HepG2 (cell line): ENCODE measurements at regions not wholly inside any gene's neighbourhood (a gene's known extent, or its start where the extent isn't known, plus 50 kb on each side); places are given as distances from the start of the nearest gene placed in this dataset.
A peak's percentile ranks its signal among the peaks of the same experiment; 100 is the strongest.

Experiments
- ATAC-seq: fragments of 200-7000 bp; cut with Tn5 transposase; 3 replicates; pipeline ENCODE4 v1.9.1; 2020; ENCODE audit warnings: mild to moderate bottlenecking, moderate library complexity
- BruUV-seq: library from RNA; stranded (reverse); fragments of 400-500 nt; replicated peaks from 2 replicates; lab custom pipeline; 2021; lab: Mats Ljungman, UMichigan
- CTCF ChIA-PET: fragments of 300-600 bp; formaldehyde crosslinking; extraction: SDS; loops from one replicate; lab custom pipeline; 2021; ENCODE audit warnings: low total read pairs, inconsistent platforms, low intra/inter-chr PET ratio; lab: Yijun Ruan, JAX
- POLR2A ChIA-PET: fragments of 350-600 bp; sonication (Branson Sonifier 250); formaldehyde crosslinking; loops from one replicate; lab custom pipeline; 2020; ENCODE audit warnings: antibody characterized with exemption, inconsistent platforms; lab: Yijun Ruan, JAX
- DNase-seq: peaks from one replicate; pipeline ENCODE4 v3.0.0-alpha.2; 2015; ENCODE audit warnings: low spot score
- FAIRE-seq: peaks from 3 replicates; lab custom pipeline; 2011; peaks lifted over from hg19 to GRCh38; lab: Jason Lieb, UNC
- H2AFZ ChIP-seq: one replicate; pipeline ENCODE4 v1.6.1; 2011; ENCODE audit warnings: low read length, inconsistent platforms
- H3K27ac ChIP-seq: fragments of 300-600 bp; 3 replicates; pipeline ENCODE4 v1.8.0; 2011; ENCODE audit warnings: mixed run types, mild to moderate bottlenecking, mixed read lengths, low read length, inconsistent platforms; ENCODE audit not compliant: insufficient read depth; ENCODE audit errors: extremely low read length
- H3K27me3 ChIP-seq, 2 experiments: fragments of 200-600 bp in 1 of 2; 2 replicates in 1 of 2; 3 replicates in 1 of 2; pipeline versions ENCODE4 v1.6.0 to v1.8.0; 2011; ENCODE audit warnings: low read length in 2 of 2, mild to moderate bottlenecking in 2 of 2, moderate library complexity in 2 of 2, inconsistent platforms in 1 of 2; ENCODE audit not compliant: insufficient read depth in 2 of 2, control insufficient read depth in 1 of 2
- H3K36me3 ChIP-seq, 2 experiments: fragments of 200-600 bp in 1 of 2; replicated peaks in 1 of 2; 2 replicates in 1 of 2; 3 replicates in 1 of 2; pipeline versions ENCODE4 v1.5.1 to v1.8.0; 2011; ENCODE audit warnings: low read length in 2 of 2, inconsistent platforms in 1 of 2; ENCODE audit not compliant: insufficient read depth in 2 of 2, control insufficient read depth in 1 of 2
- H3K4me1 ChIP-seq: 2 replicates; pipeline ENCODE4 v1.5.1; 2012; ENCODE audit warnings: low read length, inconsistent platforms; ENCODE audit not compliant: insufficient read depth
- H3K4me2 ChIP-seq: 2 replicates; pipeline ENCODE4 v1.6.0; 2011; ENCODE audit warnings: low read depth, low read length, inconsistent platforms
- H3K4me3 ChIP-seq, 3 experiments: fragments of 200-600 bp in 1 of 3; sonication (generic), shearing (Covaris generic) in 1 of 3; replicated peaks in 1 of 3; 2 replicates each; pipeline ENCODE4 v1.5.1; 2011 to 2016; ENCODE audit warnings: low read length in 3 of 3, inconsistent platforms in 2 of 3, low read depth in 2 of 3, mild to moderate bottlenecking in 2 of 3, control low read depth in 1 of 3, mixed read lengths in 1 of 3; ENCODE audit not compliant: insufficient read depth in 1 of 3
- H3K79me2 ChIP-seq: one replicate; pipeline ENCODE4 v1.6.1; 2011; ENCODE audit warnings: low read length, inconsistent platforms; ENCODE audit not compliant: insufficient read depth
- H3K9ac ChIP-seq: 2 replicates; pipeline ENCODE4 v1.6.0; 2011; ENCODE audit warnings: mild to moderate bottlenecking, low read depth, low read length, inconsistent platforms; ENCODE audit not compliant: insufficient read depth
- H3K9me3 ChIP-seq: 2 replicates; pipeline ENCODE4 v1.5.1; 2012; ENCODE audit warnings: mild to moderate bottlenecking, low read length
- H4K20me1 ChIP-seq: 2 replicates; pipeline ENCODE4 v1.6.0; 2011; ENCODE audit warnings: inconsistent platforms, mild to moderate bottlenecking, low read length, moderate library complexity; ENCODE audit not compliant: insufficient read depth
- CHD4 ChIP-seq: fragments of 200-600 bp; sonication (generic); IDR thresholded peaks from 2 replicates; pipeline ENCODE4 v1.7.0; 2017; ENCODE audit warnings: mild to moderate bottlenecking, low read length, borderline replicate concordance
- CREB1 ChIP-seq, 2 experiments: fragments of 450-650 bp in 1 of 2; IDR thresholded peaks; 2 replicates each; pipeline ENCODE4 v1.6.1; 2016 to 2017; ENCODE audit warnings: control low read depth in 1 of 2, mild to moderate bottlenecking in 1 of 2, missing compliant biosample characterization in 1 of 2, missing genetic modification characterization in 1 of 2
- DNMT1 ChIP-seq: sonication (generic); formaldehyde crosslinking; IDR thresholded peaks from 2 replicates; pipeline ENCODE4 v1.5.1; 2020; ENCODE audit warnings: mild to moderate bottlenecking, missing genetic modification reagents
- ELF3 ChIP-seq: IDR thresholded peaks from 2 replicates; pipeline ENCODE4 v1.6.1; 2016; ENCODE audit warnings: missing genetic modification reagents, missing compliant biosample characterization
- ELF4 ChIP-seq: sonication (generic); formaldehyde crosslinking; IDR thresholded peaks from 2 replicates; pipeline ENCODE4 v1.5.0; 2020; ENCODE audit warnings: missing genetic modification reagents, mild to moderate bottlenecking, moderate library complexity, borderline replicate concordance
- GABPB1 ChIP-seq: IDR thresholded peaks from 2 replicates; pipeline ENCODE4 v1.6.1; 2016; ENCODE audit warnings: mild to moderate bottlenecking, missing genetic modification reagents, moderate library complexity, missing compliant biosample characterization
- GMEB2 ChIP-seq: IDR thresholded peaks from 2 replicates; pipeline ENCODE4 v1.6.1; 2016; ENCODE audit warnings: missing biosample characterization, missing genetic modification reagents, low read depth
- GRHL1 ChIP-seq: sonication (generic); formaldehyde crosslinking; conservative IDR thresholded peaks from 2 replicates; pipeline ENCODE4 v1.8.0; 2022; ENCODE audit warnings: missing genetic modification reagents
- MXD4 ChIP-seq: IDR thresholded peaks from 2 replicates; pipeline ENCODE4 v1.6.1; 2016; ENCODE audit warnings: mild to moderate bottlenecking, missing biosample characterization, missing genetic modification reagents
- REXO4 ChIP-seq: sonication (generic); formaldehyde crosslinking; IDR thresholded peaks from 2 replicates; pipeline ENCODE4 v1.8.0; 2022; ENCODE audit warnings: missing genetic modification reagents, mild to moderate bottlenecking, borderline replicate concordance
- SIX1 ChIP-seq: sonication (generic); formaldehyde crosslinking; IDR thresholded peaks from 2 replicates; pipeline ENCODE4 v1.4.0; 2020; ENCODE audit warnings: missing genetic modification reagents, borderline replicate concordance
- SNRNP70 ChIP-seq: fragments of 200-400 bp; formaldehyde crosslinking; IDR thresholded peaks from 2 replicates; pipeline ENCODE4 v1.6.1; 2017; ENCODE audit warnings: mild to moderate bottlenecking, low read depth, low read length, moderate library complexity
- ZBTB21 ChIP-seq: sonication (generic); formaldehyde crosslinking; IDR thresholded peaks from 2 replicates; pipeline ENCODE4 v1.4.0; 2020; ENCODE audit warnings: missing genetic modification reagents
- ZFP37 ChIP-seq: sonication (generic); formaldehyde crosslinking; IDR thresholded peaks from 2 replicates; pipeline ENCODE4 v1.4.0; 2020; ENCODE audit warnings: missing genetic modification reagents, borderline replicate concordance
- ZNF280D ChIP-seq: sonication (generic); formaldehyde crosslinking; IDR thresholded peaks from 2 replicates; pipeline ENCODE4 v1.5.1; 2020; ENCODE audit warnings: mild to moderate bottlenecking, missing genetic modification reagents
- ZSCAN25 ChIP-seq: sonication (generic); formaldehyde crosslinking; IDR thresholded peaks from 2 replicates; pipeline ENCODE4 v1.8.0; 2022; ENCODE audit warnings: mild to moderate bottlenecking, missing genetic modification reagents
- in situ Hi-C: cut with HindIII; loops from 2 replicates; pipeline ENCODE4 v1.10.0; 2017; ENCODE audit warnings: low pct_unique_long_range_greater_than_20kb; ENCODE audit not compliant: extremely low pct_ligation_motif_present
- intact Hi-C: fragments of 100-400 bp; cut with micrococcal nuclease; formaldehyde crosslinking; loops from one replicate; pipeline ENCODE4 v1.10.0; 2022; ENCODE audit not compliant: unreplicated experiment
- TF ChIP-seq, protein P1 (sequence below): sonication (generic); formaldehyde crosslinking; IDR thresholded peaks from 2 replicates; pipeline ENCODE4 v1.8.1; 2023; ENCODE audit warnings: mild to moderate bottlenecking, missing genetic modification reagents, borderline replicate concordance
- TF ChIP-seq, protein P2 (sequence below): sonication (generic); formaldehyde crosslinking; IDR thresholded peaks from 2 replicates; pipeline ENCODE4 v1.8.0; 2022; ENCODE audit warnings: mild to moderate bottlenecking, missing genetic modification reagents; ENCODE audit not compliant: insufficient replicate concordance

GRCh38 chr2:155190342-155190741, 491.8 kb downstream of the KCNJ3 start:
- Histone ChIP-seq H3K9ac (no peak overlapping the region), H3K4me1 (peaks cover 7% of the 10 kb centered on the region), H3K4me3 (no peak overlapping the region), H3K79me2 (no peaks in the 10 kb centered on the region), H3K36me3 (no peaks in the 10 kb centered on the region), H3K9me3 (no peaks in the 10 kb centered on the region), H4K20me1 (no peaks in the 10 kb centered on the region), H3K4me2 (no peak overlapping the region), H3K27ac (no peak overlapping the region), H2AFZ (no peak overlapping the region), H3K27me3 (no peaks in the 10 kb centered on the region)
- no TSS peak for BruUV-seq
- intact Hi-C loops (no loop called here), in situ Hi-C loops (no loop called here)
- ChIA-PET CTCF (no interaction called here), POLR2A (no interaction called here)
- FAIRE-seq (no peak), ATAC-seq (peak; percentile 80), DNase-seq (peak; percentile 32)
- TF ChIP-seq SIX1 (CRISPR knock-in tag) (peak; percentile 99), ELF4 (CRISPR knock-in tag) (no peak), ELF3 (CRISPR knock-in tag) (no peak), CHD4 (no peak), SNRNP70 (no peak), ZFP37 (CRISPR knock-in tag) (no peak), ZSCAN25 (CRISPR knock-in tag) (no peak), MXD4 (CRISPR knock-in tag) (no peak), ZBTB21 (CRISPR knock-in tag) (no peak), ZNF280D (CRISPR knock-in tag) (no peak), GABPB1 (no peak), DNMT1 (CRISPR knock-in tag) (no peak), CREB1 (IDR thresholded peaks at IDR 0.05) (no peak), CREB1 (CRISPR knock-in tag; IDR thresholded peaks at IDR 0.05) (no peak), GRHL1 (CRISPR knock-in tag) (no peak), REXO4 (no peak), GMEB2 (CRISPR knock-in tag) (no peak)
- TF ChIP-seq, protein P1, sequence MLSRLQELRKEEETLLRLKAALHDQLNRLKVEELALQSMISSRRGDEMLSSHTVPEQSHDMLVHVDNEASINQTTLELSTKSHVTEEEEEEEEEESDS, result no peak
- TF ChIP-seq, protein P2, sequence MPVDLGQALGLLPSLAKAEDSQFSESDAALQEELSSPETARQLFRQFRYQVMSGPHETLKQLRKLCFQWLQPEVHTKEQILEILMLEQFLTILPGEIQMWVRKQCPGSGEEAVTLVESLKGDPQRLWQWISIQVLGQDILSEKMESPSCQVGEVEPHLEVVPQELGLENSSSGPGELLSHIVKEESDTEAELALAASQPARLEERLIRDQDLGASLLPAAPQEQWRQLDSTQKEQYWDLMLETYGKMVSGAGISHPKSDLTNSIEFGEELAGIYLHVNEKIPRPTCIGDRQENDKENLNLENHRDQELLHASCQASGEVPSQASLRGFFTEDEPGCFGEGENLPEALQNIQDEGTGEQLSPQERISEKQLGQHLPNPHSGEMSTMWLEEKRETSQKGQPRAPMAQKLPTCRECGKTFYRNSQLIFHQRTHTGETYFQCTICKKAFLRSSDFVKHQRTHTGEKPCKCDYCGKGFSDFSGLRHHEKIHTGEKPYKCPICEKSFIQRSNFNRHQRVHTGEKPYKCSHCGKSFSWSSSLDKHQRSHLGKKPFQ (CRISPR knock-in tag), result peak; percentile 99
